Central memory CD4-positive, alpha-beta T cell (primary cell): ENCODE measurements at regions not wholly inside any gene's neighbourhood (a gene's known extent, or its start where the extent isn't known, plus 50 kb on each side); places are given as distances from the start of the nearest gene placed in this dataset.

Experiments
- DNase-seq: peaks from one replicate; pipeline ENCODE4 v3.0.0; 2022

- DNase-seq, result no peak
Observed at GRCh38 chr10:83037653-83038052, 1101.7 kb upstream of the GHITM start.

DNA sequence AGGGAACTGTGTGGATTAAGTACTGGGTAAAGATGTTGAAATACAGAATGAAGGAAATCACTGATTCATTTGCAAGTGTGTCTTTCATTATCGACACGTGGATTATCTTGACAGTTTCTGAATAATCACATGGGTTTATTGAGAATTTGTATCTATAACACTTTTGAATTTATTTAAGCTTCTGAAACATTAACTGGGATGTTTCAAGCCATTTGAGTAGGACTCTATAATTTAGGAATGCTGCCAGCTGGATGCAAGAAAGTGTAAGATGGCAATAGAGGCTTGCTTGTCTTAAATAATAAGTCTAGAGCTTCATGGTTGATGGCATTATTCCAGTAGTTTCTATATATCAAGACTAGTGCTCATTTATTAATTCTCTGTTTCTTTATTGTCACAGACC is 1100.7 kb upstream of the GHITM start:
- no peak for DNase-seq

- DNase-seq, result no peak
Observed at GRCh38 chr10:83045731-83046130, 1093.6 kb upstream of the GHITM start.

GRCh38 chr10:83050815-83051214 is 1088.5 kb upstream of the GHITM start:
- DNase-seq, result no peak

DNA sequence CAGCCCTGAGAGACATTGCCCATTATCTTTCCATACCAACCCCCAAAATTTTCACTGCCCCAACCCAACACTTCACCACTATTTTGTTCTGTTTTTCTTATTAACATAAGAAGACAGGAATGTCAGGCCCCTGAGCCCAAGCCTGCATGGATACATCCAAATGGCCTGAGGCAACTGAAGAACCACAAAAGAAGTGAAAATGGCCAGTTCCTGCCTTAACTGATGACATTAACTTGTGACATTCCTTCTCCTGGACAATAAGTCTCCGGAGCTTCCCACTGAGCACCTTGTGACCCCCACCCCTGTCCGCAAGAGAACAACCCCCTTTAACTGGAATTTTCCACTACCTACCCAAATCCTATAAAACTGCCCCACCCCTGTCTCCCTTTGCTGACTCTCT is 1076.4 kb upstream of the GHITM start:
- DNase-seq, result no peak

DNA sequence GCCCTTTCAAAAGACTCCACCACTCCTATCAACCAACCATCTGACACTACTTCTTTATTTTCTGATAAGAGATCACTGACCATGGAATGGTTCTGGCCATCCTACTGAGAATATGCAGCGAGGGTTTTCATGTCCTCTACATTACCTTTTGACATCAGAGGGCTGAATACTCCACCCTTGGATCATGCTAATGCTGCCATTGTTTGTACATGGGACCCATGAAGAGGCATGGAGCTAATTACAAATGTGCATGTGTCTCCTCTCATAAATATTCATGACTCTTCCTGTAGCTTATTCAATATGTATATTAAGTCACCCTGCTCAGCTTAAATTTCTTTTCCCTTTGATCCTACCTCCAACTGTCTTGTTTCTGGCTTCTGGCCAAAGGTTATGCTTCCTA is 1065.8 kb upstream of the GHITM start:
- DNase-seq, result no peak

GRCh38 chr10:83075016-83075814 is 1064.1 kb upstream of the GHITM start:
- no peak for DNase-seq

DNA sequence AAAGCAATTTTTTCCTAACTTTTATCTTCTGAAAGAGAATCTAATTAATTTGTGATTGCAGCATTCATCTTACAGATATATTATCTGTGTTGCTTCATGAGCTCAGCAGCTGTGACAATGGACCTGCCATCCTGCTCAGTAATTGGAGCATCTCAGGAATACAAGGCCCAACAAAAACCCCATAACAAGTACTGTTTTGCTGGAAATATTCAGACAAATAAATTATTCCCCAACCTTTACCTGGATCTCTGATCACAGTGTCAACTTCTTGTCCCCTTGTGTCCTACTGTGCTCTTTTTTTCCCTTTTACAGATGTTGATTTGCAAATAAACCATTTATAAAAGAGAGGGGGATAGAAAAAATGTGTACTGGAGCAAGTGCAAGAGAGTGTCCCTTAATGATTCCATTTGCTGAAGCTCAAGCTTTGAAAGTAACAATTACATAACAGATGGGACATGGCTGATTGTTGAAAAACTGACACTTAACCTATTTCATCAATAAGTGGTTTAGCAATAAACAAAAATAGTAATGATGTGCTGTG is 1063.4 kb upstream of the GHITM start:
- no peak for DNase-seq

DNA sequence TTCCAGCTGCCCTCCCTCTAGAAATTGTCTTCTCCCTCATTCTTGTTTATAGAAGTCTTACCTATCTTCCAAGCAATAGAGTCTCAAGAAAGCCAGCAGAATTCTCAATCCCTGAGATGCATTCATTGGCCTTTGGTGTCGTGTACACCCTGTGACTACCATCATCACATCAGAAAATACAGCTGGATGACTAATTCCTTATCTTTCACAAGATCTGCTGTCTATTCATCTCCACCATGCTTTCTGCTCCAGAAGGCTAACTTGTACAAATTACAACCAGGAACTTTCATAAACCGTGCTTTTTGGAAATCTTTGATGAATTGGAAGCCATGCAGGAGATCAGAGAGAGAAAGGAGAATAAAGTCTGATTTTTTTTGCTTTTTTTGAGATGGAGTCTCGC is 1062.9 kb upstream of the GHITM start:
- no peak for DNase-seq

DNA sequence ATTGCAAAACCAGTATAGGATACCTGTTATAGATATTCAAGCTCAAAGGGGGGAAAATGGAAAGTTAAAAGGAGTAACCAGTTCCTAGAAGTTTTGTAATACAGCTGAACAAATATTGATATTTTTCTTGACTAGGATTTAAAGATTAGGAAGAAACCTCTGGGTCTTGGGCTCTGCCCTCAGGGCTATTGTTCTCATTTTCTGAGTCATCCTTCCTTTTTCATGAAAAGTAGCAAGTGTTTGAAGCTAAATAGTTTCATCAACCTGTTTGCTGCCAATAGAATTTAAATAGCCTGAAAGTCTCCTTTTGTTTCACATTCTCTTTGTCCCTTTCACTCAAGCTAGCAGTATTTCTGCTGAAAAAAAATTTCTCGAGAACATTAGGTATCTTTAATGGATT is 1061.1 kb upstream of the GHITM start:
- no peak for DNase-seq

DNA sequence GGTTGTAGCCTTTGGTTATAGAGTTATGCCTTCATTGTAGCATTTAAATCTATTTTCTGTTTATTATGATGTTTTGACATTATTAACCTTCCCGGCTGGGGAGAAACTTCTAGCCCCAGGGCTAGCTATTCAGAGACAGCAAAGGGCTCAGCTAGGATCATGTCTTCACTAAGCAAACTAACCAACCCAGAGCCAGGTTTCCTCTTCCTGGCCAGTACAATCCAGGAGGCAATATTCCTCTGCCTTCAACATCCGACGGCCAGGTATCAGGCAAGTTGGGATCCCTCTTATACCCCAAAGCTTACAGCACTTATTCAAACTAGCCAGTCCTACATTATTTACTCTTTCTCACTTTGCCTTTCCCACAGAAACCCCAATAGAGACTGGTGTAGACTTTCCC is 1060.7 kb upstream of the GHITM start:
- no peak for DNase-seq

DNA sequence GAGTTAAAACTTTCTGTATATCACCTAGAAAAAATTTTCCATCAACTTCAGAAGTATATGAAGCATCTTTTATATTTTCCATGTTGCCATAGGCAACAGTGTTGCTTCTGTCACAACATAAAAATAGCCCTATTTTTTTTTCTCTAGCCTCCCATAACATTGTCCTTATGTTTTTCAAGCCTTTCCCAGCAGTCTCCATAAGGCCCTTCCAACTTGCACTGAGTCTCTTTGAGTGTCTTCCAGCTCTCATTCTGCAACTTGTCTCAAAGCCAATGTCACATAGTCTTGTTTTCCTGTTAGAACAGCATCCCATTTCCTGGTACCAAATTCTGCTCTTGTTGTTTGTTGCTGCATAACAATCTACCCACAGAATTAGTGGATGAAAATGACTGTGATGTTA is 1055.5 kb upstream of the GHITM start:
- no peak for DNase-seq

DNA sequence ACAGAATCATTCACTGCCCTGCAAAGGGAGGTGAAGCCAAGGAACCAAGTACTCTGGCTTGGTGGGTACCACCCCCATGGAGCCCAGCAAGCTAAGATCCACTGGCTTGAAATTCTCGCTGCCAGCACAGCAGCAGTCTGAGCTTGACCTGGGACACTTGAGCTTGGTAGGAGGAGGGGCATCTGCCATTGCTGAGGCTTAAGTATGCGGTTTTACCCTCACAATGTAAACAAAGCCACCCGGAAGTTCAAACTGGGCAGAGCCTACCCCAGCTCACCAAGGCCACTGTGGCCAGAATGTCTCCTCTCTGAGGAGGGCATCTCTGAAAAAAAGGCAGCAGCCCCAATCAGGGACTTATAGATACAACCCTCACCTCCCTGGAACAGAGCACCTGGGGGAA is 1050.0 kb upstream of the GHITM start:
- DNase-seq, result no peak

GRCh38 chr10:83104616-83105015 is 1034.7 kb upstream of the GHITM start:
- DNase-seq, result no peak

DNA sequence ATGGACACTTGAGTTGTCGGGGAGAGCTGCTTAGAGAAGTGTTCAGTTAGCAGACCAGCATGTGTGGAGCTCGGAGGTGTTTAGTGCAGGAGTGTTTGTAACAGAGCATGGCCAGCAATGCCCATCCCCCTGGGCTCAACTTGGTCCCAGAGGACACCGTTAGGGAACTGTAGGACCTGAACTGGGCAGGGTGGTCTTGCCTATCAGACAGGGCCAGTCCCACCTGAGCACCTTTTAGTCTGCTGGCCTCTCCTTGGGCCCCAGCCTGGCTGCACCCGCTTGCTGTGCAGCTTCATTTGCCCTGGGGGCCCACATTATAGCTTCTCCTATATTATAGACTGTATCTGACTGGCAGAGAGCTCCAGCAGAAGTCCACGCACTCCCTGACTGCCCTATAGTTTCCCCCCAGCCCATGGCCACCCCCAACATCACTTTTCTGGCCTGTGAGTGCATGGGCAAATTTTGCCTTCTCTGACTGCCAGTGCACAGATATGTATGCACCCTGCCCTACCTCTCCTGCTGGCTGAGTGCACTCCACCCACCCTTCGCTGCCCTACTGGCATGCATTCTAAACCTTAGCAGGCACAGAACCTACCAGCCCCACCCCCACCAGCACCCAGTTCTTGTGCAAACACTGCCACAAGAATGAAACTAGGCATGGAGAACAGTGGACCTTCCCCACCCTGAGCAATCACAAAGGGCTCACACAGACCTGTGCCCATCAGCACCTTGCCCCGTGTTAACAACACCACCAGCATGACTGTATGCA is 1030.6 kb upstream of the GHITM start:
- DNase-seq, result no peak

DNA sequence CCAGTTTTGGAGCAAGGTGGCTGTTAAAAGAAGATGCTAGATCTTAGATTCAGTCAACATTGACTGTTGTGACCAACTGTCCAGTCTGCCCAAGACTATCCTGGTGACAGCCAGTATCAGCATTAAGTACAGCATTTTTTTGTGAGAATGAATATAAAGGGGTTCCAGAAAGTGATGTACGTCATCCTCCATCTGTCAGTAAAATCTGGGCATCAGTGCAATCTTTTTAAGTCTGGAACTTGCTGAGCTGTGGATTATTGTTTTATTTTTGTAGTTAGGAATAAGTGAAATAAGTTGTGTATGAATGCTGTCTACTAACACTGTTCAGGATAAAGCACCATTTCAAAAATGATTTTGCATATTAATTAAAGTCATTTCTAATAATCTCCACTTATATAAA is 1020.0 kb upstream of the GHITM start:
- no peak for DNase-seq

DNA sequence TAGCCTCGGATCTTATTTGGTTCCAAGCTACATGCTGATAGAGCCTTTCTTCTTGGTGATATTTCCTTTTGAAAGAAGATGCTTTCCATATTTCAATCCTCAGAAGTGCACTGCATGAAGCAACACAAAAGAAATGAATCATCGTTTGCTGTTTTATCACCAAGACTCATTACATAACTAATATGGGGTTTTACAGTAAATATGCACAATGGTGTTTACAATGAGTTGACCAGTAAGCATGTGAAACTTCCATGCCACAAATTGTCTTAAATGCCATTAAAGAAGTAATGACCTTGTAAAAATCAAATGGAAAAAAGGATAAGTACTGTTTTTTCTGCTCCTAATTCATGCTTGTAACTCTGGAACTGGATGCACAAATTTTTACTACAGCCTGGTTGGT is 1017.0 kb upstream of the GHITM start:
- DNase-seq, result no peak

DNA sequence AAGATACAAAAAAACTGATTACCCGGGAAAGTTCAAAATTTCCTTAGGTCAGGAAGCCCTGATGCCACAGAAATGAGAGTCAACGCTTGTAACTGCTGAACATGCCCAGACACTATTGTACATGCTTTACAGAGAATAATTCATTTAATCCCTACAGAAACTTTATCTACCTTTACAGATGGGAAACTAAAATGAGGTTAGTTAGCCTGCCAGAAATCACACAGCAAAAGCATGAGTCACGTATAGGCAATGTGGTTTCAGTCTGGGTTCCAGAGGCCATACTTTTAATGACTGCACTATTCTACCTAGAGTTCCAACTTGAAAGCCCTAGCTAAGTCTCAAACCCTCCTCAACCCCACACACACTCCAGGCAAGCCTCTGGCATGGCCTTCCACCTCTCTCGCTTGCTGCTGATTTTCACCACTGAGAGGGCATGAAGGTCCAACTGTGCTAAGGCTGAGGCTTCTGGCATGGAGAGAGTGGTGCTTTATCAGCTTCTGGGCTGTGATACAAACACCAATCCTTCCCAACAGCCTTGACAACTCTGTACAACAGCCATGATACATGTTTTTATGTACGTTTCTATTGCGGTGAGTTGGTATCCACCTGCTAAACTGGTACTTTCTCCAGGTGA is 1011.2 kb upstream of the GHITM start:
- DNase-seq, result no peak

- DNase-seq, result no peak
Observed at GRCh38 chr10:83140811-83141210, 998.5 kb upstream of the GHITM start.

DNA sequence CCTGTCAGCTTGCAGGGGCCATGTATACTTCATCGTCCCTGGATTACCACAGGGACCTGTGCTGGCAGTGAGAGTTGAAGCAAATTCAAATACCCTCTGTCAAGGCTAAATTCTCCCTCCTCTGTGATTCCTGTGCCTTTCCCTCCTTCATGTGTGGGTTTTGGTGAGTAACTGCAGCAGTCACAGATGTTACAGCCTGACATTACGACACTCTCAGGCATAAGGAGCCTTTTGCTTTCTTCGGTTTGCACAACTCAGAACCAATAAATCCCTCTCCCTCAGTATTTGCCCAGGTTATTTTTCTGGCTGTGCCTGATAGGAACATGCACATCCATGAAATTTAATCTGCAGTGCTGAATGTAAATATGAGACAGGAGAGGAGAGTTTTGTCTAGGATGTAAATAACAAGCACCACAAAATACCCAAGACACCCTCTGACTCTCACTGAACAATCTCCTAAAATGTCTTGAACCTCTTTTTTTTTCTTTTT is 997.2 kb upstream of the GHITM start:
- no peak for DNase-seq

GRCh38 chr10:83144461-83144860 is 994.8 kb upstream of the GHITM start:
- no peak for DNase-seq

GRCh38 chr10:83153714-83154113 is 985.6 kb upstream of the GHITM start:
- DNase-seq, result no peak

DNA sequence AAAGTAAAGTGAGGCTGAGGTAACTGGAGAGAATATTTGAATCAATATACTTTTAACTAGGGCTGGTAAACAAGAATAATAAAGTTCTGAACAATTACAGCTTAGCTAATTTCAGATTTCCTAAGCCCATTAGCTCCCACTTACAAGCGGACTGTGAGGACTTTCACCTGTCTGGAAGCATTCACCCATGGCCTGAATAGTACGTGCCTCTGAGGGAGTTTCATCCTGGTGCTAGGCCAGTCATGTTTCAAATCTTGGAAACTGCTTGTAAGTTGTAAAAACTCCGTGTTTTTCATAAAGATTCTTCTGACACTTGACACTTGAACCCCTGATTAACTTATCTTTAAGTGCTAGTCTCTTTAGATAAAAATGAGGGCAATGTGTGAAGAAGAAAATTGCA is 975.2 kb upstream of the GHITM start:
- no peak for DNase-seq

DNA sequence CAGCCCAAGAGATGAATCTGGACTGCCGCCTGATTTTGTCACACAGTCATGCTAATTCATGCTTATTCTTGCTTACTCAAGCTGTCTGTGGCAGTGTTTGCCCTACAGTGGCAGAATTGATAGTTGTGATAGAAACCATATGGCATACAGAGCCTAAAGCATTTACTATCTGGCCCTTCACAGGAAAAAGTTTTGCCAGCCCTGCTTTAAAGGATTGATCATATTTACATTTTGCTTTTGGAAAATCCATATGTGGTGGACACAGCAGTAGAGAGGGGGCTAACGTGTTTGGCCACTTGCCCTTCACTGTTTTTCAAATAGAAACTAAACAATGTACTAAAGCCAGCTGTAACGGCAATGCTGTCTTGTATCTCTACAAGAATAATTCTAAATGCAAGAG is 974.0 kb upstream of the GHITM start:
- no peak for DNase-seq
